Lung (tissue), 11 donors: ENCODE measurements at regions not wholly inside any gene's neighbourhood (a gene's known extent, or its start where the extent isn't known, plus 50 kb on each side); places are given as distances from the start of the nearest gene placed in this dataset.

Experiments used
- ATAC-seq: fragments of 200-7000 bp; cut with Tn5 transposase; one replicate; pipeline ENCODE4 v1.9.1; 2020; ENCODE audit warnings: moderate number of reproducible peaks; ENCODE audit not compliant: insufficient read depth, low FRiP score
- DNase-seq, 3 donors: peaks; one replicate each; pipeline ENCODE4 v3.0.0-alpha.2; 2013 to 2017
- H3K27ac ChIP-seq, 2 donors: one replicate each; pipeline ENCODE4 v1.5.1; 2013; ENCODE audit warnings: mild to moderate bottlenecking in 2 of 2, moderate library complexity in 2 of 2, control low read depth in 1 of 2, inconsistent platforms in 1 of 2, low read depth in 1 of 2, low read length in 1 of 2
- H3K27me3 ChIP-seq, 3 donors: one replicate each; pipeline ENCODE4 v1.5.1; 2013; ENCODE audit warnings: low read length in 2 of 3; ENCODE audit not compliant: control insufficient read depth in 3 of 3, insufficient read depth in 3 of 3
- H3K36me3 ChIP-seq, 4 donors: one replicate each; pipeline ENCODE4 v1.5.1; 2013; ENCODE audit warnings: low read length in 4 of 4, mild to moderate bottlenecking in 1 of 4, moderate library complexity in 1 of 4; ENCODE audit not compliant: control insufficient read depth in 4 of 4, insufficient read depth in 4 of 4
- H3K4me1 ChIP-seq, 5 donors: one replicate each; pipeline ENCODE4 v1.5.1; 2013; ENCODE audit warnings: low read length in 5 of 5, mild to moderate bottlenecking in 2 of 5, moderate library complexity in 1 of 5; ENCODE audit not compliant: control insufficient read depth in 5 of 5, insufficient read depth in 5 of 5
- H3K4me3 ChIP-seq: one replicate; pipeline ENCODE4 v1.5.1; 2013; ENCODE audit warnings: mild to moderate bottlenecking, control low read depth, moderate library complexity
- H3K9ac ChIP-seq, 2 donors: one replicate each; pipeline ENCODE4 v1.5.1; 2013; ENCODE audit warnings: low read length in 2 of 2, control low read depth in 1 of 2; ENCODE audit not compliant: insufficient read depth in 1 of 2
- H3K9me3 ChIP-seq, 4 donors: one replicate each; pipeline ENCODE4 v1.5.1; 2013; ENCODE audit warnings: low read length in 3 of 4, mild to moderate bottlenecking in 1 of 4, moderate library complexity in 1 of 4; ENCODE audit not compliant: control insufficient read depth in 4 of 4, insufficient read depth in 3 of 4
- CTCF ChIP-seq: IDR thresholded peaks from 2 replicates; pipeline ENCODE4 v1.5.1; 2012; ENCODE audit warnings: mild to moderate bottlenecking; ENCODE audit errors: control extremely low read depth, extremely low read depth
- WGBS, 2 donors: extraction: QIAGEN DNeasy Blood & Tissue Kit; methylation state at CpG; one replicate each; pipeline ENCODE4 v1.1.7; 2013; 5-methylcytosine and 5-hydroxymethylcytosine counted together
- donor health status: control.
- donor health status: control.
- donor health status: Bipolar disorder and iron deficiency.
- donor health status: healthy.
- donor health status: DM: yes; HTN: yes; CAD: no.

- DNase-seq = no peak
Measured at GRCh38 chr4:25535278-25535677, 120.4 kb upstream of the SLC34A2 start.

GRCh38 chr4:25535701-25536473 is 119.8 kb upstream of the SLC34A2 start:
- no peak overlapping the region for H3K4me3 ChIP-seq
- DNase-seq (peak in 2 of 3 donors; percentile 12 to 37), ATAC-seq (peak; percentile 84)
- H3K27me3 ChIP-seq = no peaks in the 10 kb centered on the region
- no peak overlapping the region for H3K27ac ChIP-seq
- H3K36me3 ChIP-seq = no peaks in the 10 kb centered on the region
- H3K4me1 ChIP-seq = peaks cover 0 to 5% (median 0%) of the 10 kb centered on the region in 5 donors
- no peaks in the 10 kb centered on the region for H3K9me3 ChIP-seq
- no peak for TF ChIP-seq CTCF
- 64 to 68% methylated on average over 10 of the region's 10 CpGs for WGBS, 2 donors
- no peak overlapping the region for H3K9ac ChIP-seq

More at GRCh38 chr4:25535278-25535677, 120.4 kb upstream of the SLC34A2 start:
- Histone ChIP-seq H3K27me3 (no peaks in the 10 kb centered on the region), H3K9me3 (no peaks in the 10 kb centered on the region), H3K4me3 (no peak overlapping the region), H3K36me3 (no peaks in the 10 kb centered on the region), H3K9ac (no peak overlapping the region), H3K4me1 (peaks cover 0 to 5% (median 0%) of the 10 kb centered on the region in 5 donors), H3K27ac (no peak overlapping the region)
- no peak for TF ChIP-seq CTCF
- 69 to 80% methylated on average over 2 of the region's 2 CpGs for WGBS, 2 donors
- no peak for ATAC-seq

- peak; percentile 8 for ATAC-seq
- WGBS, 2 donors = 58 to 72% methylated on average over 7 of the region's 7 CpGs
- Histone ChIP-seq H3K9me3 (no peaks in the 10 kb centered on the region), H3K9ac (no peak overlapping the region), H3K27ac (peak overlapping the region in 1 of 2 donors; percentile 77), H3K36me3 (no peaks in the 10 kb centered on the region), H3K27me3 (no peaks in the 10 kb centered on the region), H3K4me1 (peaks cover 0 to 5% (median 0%) of the 10 kb centered on the region in 5 donors), H3K4me3 (no peak overlapping the region)
- DNase-seq = no peak
- no peak for TF ChIP-seq CTCF
Measured at GRCh38 chr4:25536564-25537320, 118.9 kb upstream of the SLC34A2 start.
